ENCODE measurements at regions not wholly inside any gene's neighbourhood (a gene's known extent, or its start where the extent isn't known, plus 50 kb on each side); places are given as distances from the start of the nearest gene placed in this dataset.

DNA sequence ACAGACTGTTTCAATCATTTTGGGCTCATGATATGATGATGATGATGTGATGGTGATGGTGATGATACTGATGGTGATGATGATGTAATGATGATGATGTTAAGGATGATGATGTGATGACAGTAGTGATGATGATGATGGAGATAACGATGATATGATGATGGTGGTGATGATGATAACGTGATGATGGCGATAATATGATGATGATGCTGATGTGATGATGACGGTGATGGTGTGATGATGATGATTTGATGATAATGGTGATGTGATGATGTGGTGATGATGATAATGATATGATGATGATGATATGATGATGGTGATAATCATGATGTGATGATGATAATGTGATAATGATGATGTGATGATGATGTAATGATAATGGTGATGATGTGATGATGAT, 612.6 kb downstream of the AACS start:
- TF ChIP-seq, protein P1, sequence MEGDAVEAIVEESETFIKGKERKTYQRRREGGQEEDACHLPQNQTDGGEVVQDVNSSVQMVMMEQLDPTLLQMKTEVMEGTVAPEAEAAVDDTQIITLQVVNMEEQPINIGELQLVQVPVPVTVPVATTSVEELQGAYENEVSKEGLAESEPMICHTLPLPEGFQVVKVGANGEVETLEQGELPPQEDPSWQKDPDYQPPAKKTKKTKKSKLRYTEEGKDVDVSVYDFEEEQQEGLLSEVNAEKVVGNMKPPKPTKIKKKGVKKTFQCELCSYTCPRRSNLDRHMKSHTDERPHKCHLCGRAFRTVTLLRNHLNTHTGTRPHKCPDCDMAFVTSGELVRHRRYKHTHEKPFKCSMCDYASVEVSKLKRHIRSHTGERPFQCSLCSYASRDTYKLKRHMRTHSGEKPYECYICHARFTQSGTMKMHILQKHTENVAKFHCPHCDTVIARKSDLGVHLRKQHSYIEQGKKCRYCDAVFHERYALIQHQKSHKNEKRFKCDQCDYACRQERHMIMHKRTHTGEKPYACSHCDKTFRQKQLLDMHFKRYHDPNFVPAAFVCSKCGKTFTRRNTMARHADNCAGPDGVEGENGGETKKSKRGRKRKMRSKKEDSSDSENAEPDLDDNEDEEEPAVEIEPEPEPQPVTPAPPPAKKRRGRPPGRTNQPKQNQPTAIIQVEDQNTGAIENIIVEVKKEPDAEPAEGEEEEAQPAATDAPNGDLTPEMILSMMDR (IDR thresholded peaks at IDR 0.05; ENCODE audit: low read length), result no peak
- no peak for TF ChIP-seq EZH2 (IDR thresholded peaks at IDR 0.05; ENCODE audit: borderline replicate concordance, low read length)
